ENCODE measurements at regions not wholly inside any gene's neighbourhood (a gene's known extent, or its start where the extent isn't known, plus 50 kb on each side); places are given as distances from the start of the nearest gene placed in this dataset.

GRCh38 chr6:147742440-147742839 lies 233.9 kb downstream of the SAMD5 start:
- TF ChIP-seq TAF1 (IDR thresholded peaks at IDR 0.05; ENCODE audit: borderline replicate concordance, low read depth, low read length): no peak
- no peak for TF ChIP-seq POLR2AphosphoS5 (IDR thresholded peaks at IDR 0.05; ENCODE audit: low read depth, low read length)
- no peak for TF ChIP-seq POLR2A (IDR thresholded peaks at IDR 0.05; ENCODE audit: low read depth, low read length)
- DNase-seq (ENCODE audit: insufficient read length) (no peak), FAIRE-seq (no peak)

- FAIRE-seq: no peak
- no peak for DNase-seq (ENCODE audit: insufficient read length)
- no peak for TF ChIP-seq POLR2AphosphoS5 (IDR thresholded peaks at IDR 0.05; ENCODE audit: low read depth, low read length)
- no peak for TF ChIP-seq TAF1 (IDR thresholded peaks at IDR 0.05; ENCODE audit: borderline replicate concordance, low read depth, low read length)
These were observed 235.5 kb downstream of the SAMD5 start for GRCh38 chr6:147744012-147744411.

- no peak for FAIRE-seq
- TF ChIP-seq POLR2A (IDR thresholded peaks at IDR 0.05; ENCODE audit: low read depth, low read length) (no peak), POLR2AphosphoS5 (IDR thresholded peaks at IDR 0.05; ENCODE audit: low read depth, low read length) (no peak), TAF1 (IDR thresholded peaks at IDR 0.05; ENCODE audit: borderline replicate concordance, low read depth, low read length) (no peak)
- DNase-seq (ENCODE audit: insufficient read length): no peak
These were observed 240.8 kb downstream of the SAMD5 start for GRCh38 chr6:147749331-147749730.

- TF ChIP-seq POLR2AphosphoS5 (IDR thresholded peaks at IDR 0.05; ENCODE audit: low read depth, low read length) (no peak), POLR2A (IDR thresholded peaks at IDR 0.05; ENCODE audit: low read depth, low read length) (no peak), TAF1 (IDR thresholded peaks at IDR 0.05; ENCODE audit: borderline replicate concordance, low read depth, low read length) (no peak)
- no peak for FAIRE-seq
These were observed 241.9 kb downstream of the SAMD5 start for GRCh38 chr6:147750413-147750812.

GRCh38 chr6:147751232-147751631 lies 242.7 kb downstream of the SAMD5 start:
- no peak for DNase-seq (ENCODE audit: insufficient read length)
- TF ChIP-seq POLR2AphosphoS5 (IDR thresholded peaks at IDR 0.05; ENCODE audit: low read depth, low read length): no peak
- no peak for TF ChIP-seq TAF1 (IDR thresholded peaks at IDR 0.05; ENCODE audit: borderline replicate concordance, low read depth, low read length)
- TF ChIP-seq POLR2A (IDR thresholded peaks at IDR 0.05; ENCODE audit: low read depth, low read length): no peak
- FAIRE-seq: no peak

More at GRCh38 chr6:147750413-147750812, 241.9 kb downstream of the SAMD5 start:
- no peak for DNase-seq (ENCODE audit: insufficient read length)

GRCh38 chr6:147752689-147753403 lies 244.4 kb downstream of the SAMD5 start:
- FAIRE-seq: no peak

GRCh38 chr6:147755999-147756398 lies 247.5 kb downstream of the SAMD5 start:
- FAIRE-seq: no peak
- TF ChIP-seq TAF1 (IDR thresholded peaks at IDR 0.05; ENCODE audit: borderline replicate concordance, low read depth, low read length): no peak
- TF ChIP-seq POLR2A (IDR thresholded peaks at IDR 0.05; ENCODE audit: low read depth, low read length): no peak
- no peak for TF ChIP-seq POLR2AphosphoS5 (IDR thresholded peaks at IDR 0.05; ENCODE audit: low read depth, low read length)
- DNase-seq (ENCODE audit: insufficient read length): no peak

More at GRCh38 chr6:147752689-147753403, 244.4 kb downstream of the SAMD5 start:
- no peak for DNase-seq (ENCODE audit: insufficient read length)
- TF ChIP-seq POLR2AphosphoS5 (IDR thresholded peaks at IDR 0.05; ENCODE audit: low read depth, low read length) (no peak), POLR2A (IDR thresholded peaks at IDR 0.05; ENCODE audit: low read depth, low read length) (no peak), TAF1 (IDR thresholded peaks at IDR 0.05; ENCODE audit: borderline replicate concordance, low read depth, low read length) (no peak)

- TF ChIP-seq POLR2AphosphoS5 (IDR thresholded peaks at IDR 0.05; ENCODE audit: low read depth, low read length) (no peak), TAF1 (IDR thresholded peaks at IDR 0.05; ENCODE audit: borderline replicate concordance, low read depth, low read length) (no peak), POLR2A (IDR thresholded peaks at IDR 0.05; ENCODE audit: low read depth, low read length) (no peak)
- no peak for DNase-seq (ENCODE audit: insufficient read length)
- no peak for FAIRE-seq
These were observed 248.4 kb downstream of the SAMD5 start for GRCh38 chr6:147756891-147757290.

- FAIRE-seq (no peak), DNase-seq (ENCODE audit: insufficient read length) (no peak)
- TF ChIP-seq TAF1 (IDR thresholded peaks at IDR 0.05; ENCODE audit: borderline replicate concordance, low read depth, low read length) (no peak), POLR2A (IDR thresholded peaks at IDR 0.05; ENCODE audit: low read depth, low read length) (no peak), POLR2AphosphoS5 (IDR thresholded peaks at IDR 0.05; ENCODE audit: low read depth, low read length) (no peak)
These were observed 248.8 kb downstream of the SAMD5 start for GRCh38 chr6:147757291-147757690.

- DNase-seq (ENCODE audit: insufficient read length) (no peak), FAIRE-seq (no peak)
- no peak for TF ChIP-seq TAF1 (IDR thresholded peaks at IDR 0.05; ENCODE audit: borderline replicate concordance, low read depth, low read length)
- no peak for TF ChIP-seq POLR2A (IDR thresholded peaks at IDR 0.05; ENCODE audit: low read depth, low read length)
- no peak for TF ChIP-seq POLR2AphosphoS5 (IDR thresholded peaks at IDR 0.05; ENCODE audit: low read depth, low read length)
These were observed 249.8 kb downstream of the SAMD5 start for GRCh38 chr6:147758303-147758702.

GRCh38 chr6:147759093-147759492 lies 250.6 kb downstream of the SAMD5 start:
- TF ChIP-seq POLR2A (IDR thresholded peaks at IDR 0.05; ENCODE audit: low read depth, low read length): no peak
- no peak for TF ChIP-seq TAF1 (IDR thresholded peaks at IDR 0.05; ENCODE audit: borderline replicate concordance, low read depth, low read length)
- no peak for TF ChIP-seq POLR2AphosphoS5 (IDR thresholded peaks at IDR 0.05; ENCODE audit: low read depth, low read length)
- FAIRE-seq: no peak
- DNase-seq (ENCODE audit: insufficient read length): no peak

GRCh38 chr6:147759536-147759935 lies 251.0 kb downstream of the SAMD5 start:
- TF ChIP-seq POLR2AphosphoS5 (IDR thresholded peaks at IDR 0.05; ENCODE audit: low read depth, low read length) (no peak), POLR2A (IDR thresholded peaks at IDR 0.05; ENCODE audit: low read depth, low read length) (no peak), TAF1 (IDR thresholded peaks at IDR 0.05; ENCODE audit: borderline replicate concordance, low read depth, low read length) (no peak)
- FAIRE-seq (no peak), DNase-seq (ENCODE audit: insufficient read length) (no peak)
